ENCODE measurements at regions not wholly inside any gene's neighbourhood (a gene's known extent, or its start where the extent isn't known, plus 50 kb on each side); places are given as distances from the start of the nearest gene placed in this dataset.

DNA sequence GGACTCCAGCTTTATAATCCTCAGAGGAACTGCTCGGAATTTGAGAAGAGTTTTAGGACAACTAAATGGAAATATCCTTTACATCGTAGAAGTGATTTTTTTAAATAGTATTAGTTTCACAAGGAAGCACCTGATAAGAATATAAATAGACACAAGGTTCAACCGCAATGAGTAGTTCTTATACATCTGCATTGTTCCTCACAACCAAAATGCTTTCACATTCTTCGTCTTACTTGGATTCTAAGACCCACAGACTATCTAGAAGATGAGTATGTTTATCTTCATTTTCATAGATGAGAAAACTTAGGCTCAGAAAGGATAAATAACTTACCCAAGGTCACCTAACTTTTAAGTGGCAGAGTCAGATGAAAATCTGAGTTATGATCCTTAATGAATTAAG lies 469.0 kb downstream of the GALC start:
- no peak overlapping the region for H3K27ac ChIP-seq (ENCODE audit: insufficient read depth, low read depth, low read length)
- ChIA-PET POLR2A (no interaction called here), CTCF (no interaction called here)
- BruUV-seq (replicated peaks): no TSS peak
- H3K4me2 ChIP-seq (ENCODE audit: insufficient read depth, low read length): no peak overlapping the region
- no peaks in the 10 kb centered on the region for H4K20me1 ChIP-seq (replicated peaks; ENCODE audit: control insufficient read depth, extremely low read depth, insufficient read depth, low read length)
- no peak overlapping the region for H3K9ac ChIP-seq (replicated peaks; ENCODE audit: extremely low read depth, insufficient read depth, low read length)
- H3K27me3 ChIP-seq (ENCODE audit: control insufficient read depth in 2 of 2, insufficient read depth in 2 of 2, low read length in 2 of 2): no peaks in the 10 kb centered on the region
- H2AFZ ChIP-seq (ENCODE audit: low read depth, low read length): no peak overlapping the region
- DNase-seq (ENCODE audit: low read depth, low spot score) (no peak), FAIRE-seq (no peak)
- intact Hi-C loops (cut with micrococcal nuclease) (no loop called here), dilution Hi-C loops (cut with MboI; ENCODE audit: extremely low pct_ligation_motif_present, low sequenced_read_pairs) (no loop called here)
- no peaks in the 10 kb centered on the region for H3K9me1 ChIP-seq (replicated peaks; ENCODE audit: control insufficient read depth, extremely low read depth, insufficient read depth, low read length)
- H3K36me3 ChIP-seq (ENCODE audit: control insufficient read depth in 2 of 2, extremely low read depth in 1 of 2, insufficient read depth in 2 of 2, low read length in 2 of 2): no peaks in the 10 kb centered on the region
- no peaks in the 10 kb centered on the region for H3K4me1 ChIP-seq (ENCODE audit: control insufficient read depth, extremely low read depth, insufficient read depth, low read length)
- no peaks in the 10 kb centered on the region for H3K9me3 ChIP-seq (replicated peaks; ENCODE audit: control insufficient read depth, insufficient read depth, low read length)
- H3K4me3 ChIP-seq (replicated peaks in 1 of 3; ENCODE audit: insufficient read depth in 1 of 3, low read depth in 1 of 3, low read length in 3 of 3): no peak overlapping the region
- H3K79me2 ChIP-seq (ENCODE audit: control insufficient read depth, insufficient read depth, low read length): no peaks in the 10 kb centered on the region
- TF ChIP-seq FOS (IDR thresholded peaks at IDR 0.05; ENCODE audit: borderline replicate concordance, insufficient read depth, low read length) (no peak), MYC (IDR thresholded peaks at IDR 0.05; ENCODE audit: low read depth, low read length) (no peak), POLR2AphosphoS5 (IDR thresholded peaks at IDR 0.05; ENCODE audit: insufficient read depth, low read depth, low read length) (no peak)

DNA sequence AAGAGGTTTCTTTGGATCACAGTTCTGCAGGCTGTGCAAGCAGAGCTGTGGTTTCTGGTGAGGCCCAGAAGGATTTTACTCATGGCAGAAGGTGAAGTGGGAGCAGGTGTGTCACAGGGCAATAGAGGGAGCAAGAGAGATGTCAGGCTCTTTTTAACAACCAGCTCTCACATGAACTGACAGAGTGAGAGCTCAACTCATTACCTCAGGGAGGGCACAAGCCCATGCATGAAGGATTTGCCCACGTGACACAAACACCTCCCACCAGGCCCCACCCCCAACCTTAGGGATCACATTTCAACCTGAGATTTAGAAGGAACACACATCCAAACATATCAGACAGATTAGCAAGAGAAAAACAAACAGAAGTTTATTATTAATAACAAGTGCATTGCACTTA lies 470.4 kb downstream of the GALC start:
- intact Hi-C loops (cut with micrococcal nuclease): no loop called here

More for the DNA sequence above, 470.4 kb downstream of the GALC start:
- CTCF ChIA-PET: no interaction called here
- H2AFZ ChIP-seq (ENCODE audit: low read depth, low read length): no peak overlapping the region
- no peak overlapping the region for H3K4me3 ChIP-seq (replicated peaks in 1 of 3; ENCODE audit: insufficient read depth in 1 of 3, low read depth in 1 of 3, low read length in 3 of 3)
- no peak overlapping the region for H3K4me2 ChIP-seq (ENCODE audit: insufficient read depth, low read length)
- BruUV-seq (replicated peaks): no TSS peak
- H3K27me3 ChIP-seq (ENCODE audit: control insufficient read depth in 2 of 2, insufficient read depth in 2 of 2, low read length in 2 of 2): no peaks in the 10 kb centered on the region
- no peak overlapping the region for H3K27ac ChIP-seq (ENCODE audit: insufficient read depth, low read depth, low read length)
- H3K36me3 ChIP-seq (ENCODE audit: control insufficient read depth in 2 of 2, extremely low read depth in 1 of 2, insufficient read depth in 2 of 2, low read length in 2 of 2): no peaks in the 10 kb centered on the region
- H3K9ac ChIP-seq (replicated peaks; ENCODE audit: extremely low read depth, insufficient read depth, low read length): no peak overlapping the region
- TF ChIP-seq GATA2 (IDR thresholded peaks at IDR 0.05; ENCODE audit: insufficient read depth, insufficient read length, low read depth, low read length): no peak
- TF ChIP-seq MYC (IDR thresholded peaks at IDR 0.05; ENCODE audit: low read depth, low read length): no peak
- DNase-seq (ENCODE audit: low read depth, low spot score): no peak
- dilution Hi-C loops (cut with MboI; ENCODE audit: extremely low pct_ligation_motif_present, low sequenced_read_pairs): no loop called here
- POLR2A ChIA-PET: no interaction called here
- H3K79me2 ChIP-seq (ENCODE audit: control insufficient read depth, insufficient read depth, low read length): no peaks in the 10 kb centered on the region
- H4K20me1 ChIP-seq (replicated peaks; ENCODE audit: control insufficient read depth, extremely low read depth, insufficient read depth, low read length): no peaks in the 10 kb centered on the region
- H3K9me1 ChIP-seq (replicated peaks; ENCODE audit: control insufficient read depth, extremely low read depth, insufficient read depth, low read length): no peaks in the 10 kb centered on the region
- no peak for FAIRE-seq
- H3K9me3 ChIP-seq (replicated peaks; ENCODE audit: control insufficient read depth, insufficient read depth, low read length): no peaks in the 10 kb centered on the region
- H3K4me1 ChIP-seq (ENCODE audit: control insufficient read depth, extremely low read depth, insufficient read depth, low read length): no peaks in the 10 kb centered on the region
